Activated CD4-positive, CD25-positive, alpha-beta regulatory T cell (primary cell): ENCODE measurements at regions not wholly inside any gene's neighbourhood (a gene's known extent, or its start where the extent isn't known, plus 50 kb on each side); places are given as distances from the start of the nearest gene placed in this dataset.

Source experiments
- DNase-seq, 4 experiments: peaks; one replicate each; lab custom pipeline; 2025; lab: John Stamatoyannopoulos, UW

DNA sequence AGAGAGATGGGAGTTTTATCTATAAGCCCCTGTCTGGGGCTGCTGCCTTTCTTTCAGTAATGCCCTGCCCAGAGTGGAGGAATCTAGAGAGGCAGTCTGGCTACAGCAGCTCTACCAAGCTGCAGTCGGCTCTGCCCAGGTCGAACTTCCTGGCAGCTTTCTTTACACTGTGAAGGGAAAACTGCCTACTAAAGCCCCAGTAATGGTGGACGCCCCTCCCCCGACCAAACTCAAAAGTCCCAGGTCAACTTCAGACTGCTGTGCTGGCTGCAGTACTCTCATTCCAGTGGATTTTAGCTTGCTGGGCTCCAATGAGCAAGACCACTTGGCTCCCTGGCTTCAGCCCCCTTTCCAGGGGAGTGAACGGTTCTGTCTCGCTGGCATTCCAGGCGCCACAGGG lies 65.9 kb upstream of the RARB start:
- no peak for DNase-seq

- DNase-seq, result no peak
Measured at GRCh38 chr3:25365636-25366035, 62.4 kb upstream of the RARB start.

DNA sequence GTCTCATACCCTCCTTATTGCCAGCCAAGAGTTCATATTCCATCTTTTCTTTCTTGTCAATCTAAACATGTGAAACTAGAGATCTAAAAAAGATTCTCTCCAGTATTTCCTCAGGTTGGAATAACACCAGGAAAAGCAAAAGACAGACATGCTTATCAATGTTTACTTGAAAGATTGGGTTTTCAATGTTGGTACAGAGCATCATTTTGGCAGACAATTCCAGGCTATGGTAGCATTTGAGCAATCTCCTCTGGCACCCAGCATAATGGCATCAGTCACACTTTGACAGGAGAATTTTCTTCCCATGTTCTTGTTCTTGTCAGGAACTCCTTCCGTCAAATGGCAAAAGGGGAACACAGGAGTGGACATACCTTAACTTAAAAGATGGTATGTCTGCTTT lies 61.0 kb upstream of the RARB start:
- DNase-seq, result no peak

- DNase-seq, result no peak
Measured at GRCh38 chr3:25372167-25372566, 55.9 kb upstream of the RARB start.

DNA sequence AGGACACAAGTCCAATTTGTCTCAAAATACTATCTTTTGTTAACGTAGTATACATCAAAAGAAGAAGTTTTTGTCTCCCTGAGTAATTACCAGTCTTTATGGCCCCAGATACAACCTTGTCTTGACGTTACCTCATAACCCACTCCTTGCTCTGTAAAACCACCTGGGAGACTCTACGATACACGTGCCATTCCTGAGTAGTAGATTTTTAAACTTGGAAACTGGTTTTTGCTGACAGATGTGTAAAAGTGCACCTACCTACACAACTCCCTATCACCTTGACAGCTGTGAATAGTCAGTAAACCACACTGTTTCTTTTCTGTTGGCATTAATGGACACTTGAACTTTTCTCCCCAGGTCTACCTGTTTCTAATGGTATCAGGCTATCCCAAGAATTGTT lies 51.7 kb upstream of the RARB start:
- no peak for DNase-seq

DNA sequence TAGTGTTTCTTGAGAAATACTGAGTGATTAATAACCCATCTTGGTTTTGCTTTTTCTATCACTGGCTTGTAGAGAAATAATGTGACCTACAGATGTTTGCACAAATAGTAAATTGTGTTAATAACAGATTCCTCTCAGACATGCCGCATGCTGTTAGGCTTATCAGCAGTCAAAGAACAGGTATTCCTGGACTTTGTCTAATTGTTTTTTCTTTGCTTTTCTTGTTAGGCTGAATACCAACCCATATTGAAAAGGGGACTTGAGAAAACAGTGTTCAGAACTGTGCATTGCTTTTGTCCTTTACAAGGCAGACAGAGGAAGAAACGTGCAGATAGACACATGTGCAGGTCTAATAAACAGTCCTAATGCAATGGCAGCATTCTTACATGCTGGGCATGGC lies 51.0 kb upstream of the RARB start:
- DNase-seq, result no peak
